GM21619 (cell line): ENCODE measurements at regions not wholly inside any gene's neighbourhood (a gene's known extent, or its start where the extent isn't known, plus 50 kb on each side); places are given as distances from the start of the nearest gene placed in this dataset.
"Not testable (repeated sequence)": the region's sequence is repeated elsewhere in the genome, so short reads cannot be mapped to it uniquely, and the experiment has no call there.

Experiments used
- ATAC-seq: cut with Tn5 transposase; IDR thresholded peaks from one replicate; pipeline ENCODE4 v1.9.1; 2021; ENCODE audit not compliant: unreplicated experiment

DNA sequence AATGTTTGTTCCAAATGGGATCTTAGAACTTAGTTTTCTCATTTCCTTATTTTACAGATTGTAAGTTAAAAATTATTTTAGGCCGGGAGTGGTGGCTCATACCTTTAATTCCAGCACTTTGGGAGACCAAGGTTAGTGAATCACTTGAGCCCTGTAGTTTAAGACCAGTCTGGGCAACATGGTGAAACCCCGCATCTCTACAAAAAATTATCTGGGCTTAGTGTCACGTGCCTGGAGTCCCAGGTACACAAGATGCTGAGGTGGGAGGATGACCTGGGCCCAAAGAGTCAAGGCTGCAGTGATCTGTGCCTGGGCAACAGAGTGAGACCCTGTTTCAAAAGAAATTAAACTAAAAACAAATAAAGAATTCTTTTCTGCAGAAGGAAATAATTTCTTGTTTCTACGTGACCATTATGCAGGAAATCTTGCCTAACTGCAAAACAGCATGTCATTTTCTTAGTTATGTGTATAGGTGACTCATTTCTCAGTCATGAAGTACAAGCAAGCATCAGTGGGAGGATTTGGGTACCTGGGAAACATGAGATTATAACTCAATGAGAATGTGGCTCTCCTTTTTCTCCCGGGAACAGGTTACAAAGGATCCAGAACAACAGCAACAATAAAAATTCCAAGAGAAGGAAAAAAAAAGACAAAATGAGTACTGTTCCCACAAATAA is 375.1 kb upstream of the ST8SIA4 start:
- ATAC-seq = no peak

DNA sequence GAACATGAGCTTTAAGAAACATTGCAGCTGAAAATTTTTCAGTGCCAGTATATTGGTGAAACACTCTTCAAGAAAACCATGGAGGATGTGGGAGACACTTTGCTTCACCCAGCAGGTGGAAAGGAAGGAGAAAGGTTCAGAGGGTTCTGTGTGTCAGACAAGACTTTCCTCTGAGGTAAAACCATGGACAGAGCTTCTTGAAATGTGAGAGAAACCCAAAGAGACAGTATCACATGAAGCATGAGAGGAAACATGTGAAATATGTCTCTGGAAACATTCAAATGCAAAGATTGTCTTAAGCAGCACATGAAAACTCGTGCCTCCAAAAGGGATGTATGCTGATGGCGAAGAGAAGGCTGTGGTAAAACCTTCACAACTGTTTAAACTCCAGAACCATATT is 368.9 kb upstream of the ST8SIA4 start:
- no peak for ATAC-seq

DNA sequence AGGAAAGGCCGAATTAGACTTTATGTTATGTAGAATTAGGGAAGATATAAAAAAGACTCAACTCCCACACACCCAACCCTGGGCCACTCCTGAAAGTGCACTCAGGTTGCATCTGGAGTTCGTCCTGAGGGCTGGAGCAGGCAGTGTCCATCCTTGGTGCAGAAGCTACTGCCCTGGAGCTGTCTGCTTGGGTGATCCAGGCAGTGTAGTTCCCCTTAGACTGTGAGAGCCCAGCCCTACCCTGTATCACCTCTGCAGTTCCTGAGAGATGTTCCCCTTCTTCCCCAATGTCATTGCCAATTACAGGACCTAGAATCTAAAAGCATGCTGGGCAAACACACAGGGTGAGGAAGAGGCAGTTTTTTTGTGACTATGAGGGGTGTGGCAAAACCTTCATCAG is 368.3 kb upstream of the ST8SIA4 start:
- no peak for ATAC-seq

DNA sequence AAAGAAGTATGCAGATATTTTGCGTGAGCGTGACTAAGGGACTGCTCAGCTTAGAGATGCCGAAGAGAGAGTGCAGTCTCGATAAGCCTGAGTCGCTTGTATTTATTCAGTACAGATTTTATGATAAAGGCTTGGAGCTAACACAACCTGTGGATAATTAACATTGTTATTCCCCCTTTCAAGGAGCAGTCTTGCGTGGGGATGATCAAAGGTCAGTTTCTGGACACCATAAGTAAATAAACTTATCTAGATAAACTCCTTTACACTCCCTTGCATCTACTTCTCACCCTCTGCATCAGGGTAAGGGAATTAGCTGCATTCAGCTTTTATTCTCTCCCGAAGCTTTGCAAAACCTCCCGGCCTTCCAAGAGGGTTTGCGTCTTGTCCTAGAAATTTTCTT is 357.8 kb upstream of the ST8SIA4 start:
- no peak for ATAC-seq

DNA sequence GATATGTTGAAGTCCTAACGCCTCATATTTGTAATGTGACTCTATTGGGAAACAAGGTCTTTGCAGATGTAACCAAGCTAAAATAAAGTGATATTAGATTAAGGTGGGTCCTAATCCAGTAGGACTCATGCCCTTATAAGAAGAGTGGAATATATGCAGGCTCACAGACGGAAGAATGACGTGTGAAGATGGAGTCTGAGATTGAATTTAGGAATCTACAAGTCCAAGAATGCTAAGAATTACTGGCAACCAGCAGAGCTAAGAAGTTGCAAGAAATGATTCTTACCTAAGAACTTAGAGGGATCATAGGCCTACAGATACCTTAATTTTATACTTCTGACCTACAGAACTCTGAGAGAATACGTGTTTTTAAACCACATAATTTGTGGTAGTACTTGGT is 350.0 kb upstream of the ST8SIA4 start:
- ATAC-seq = no peak

DNA sequence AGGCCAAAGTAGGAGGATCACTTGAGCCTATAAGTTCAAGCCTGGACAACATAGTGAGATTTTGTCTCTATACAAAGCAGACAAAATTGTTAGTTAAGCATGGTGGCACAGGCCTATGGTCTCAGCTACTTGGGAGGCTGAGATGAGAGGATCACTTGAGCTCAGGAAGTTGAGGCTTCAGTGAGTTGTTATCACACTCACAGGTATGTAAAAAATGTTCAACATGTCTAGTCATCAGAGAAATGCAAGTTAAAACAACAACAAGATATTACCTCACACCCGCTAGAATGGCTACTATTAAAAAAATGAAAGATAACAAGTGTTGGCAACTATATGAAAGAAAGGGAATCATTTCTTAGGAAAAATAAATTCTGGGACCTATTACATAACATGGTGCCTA is 341.5 kb upstream of the ST8SIA4 start:
- no peak for ATAC-seq

DNA sequence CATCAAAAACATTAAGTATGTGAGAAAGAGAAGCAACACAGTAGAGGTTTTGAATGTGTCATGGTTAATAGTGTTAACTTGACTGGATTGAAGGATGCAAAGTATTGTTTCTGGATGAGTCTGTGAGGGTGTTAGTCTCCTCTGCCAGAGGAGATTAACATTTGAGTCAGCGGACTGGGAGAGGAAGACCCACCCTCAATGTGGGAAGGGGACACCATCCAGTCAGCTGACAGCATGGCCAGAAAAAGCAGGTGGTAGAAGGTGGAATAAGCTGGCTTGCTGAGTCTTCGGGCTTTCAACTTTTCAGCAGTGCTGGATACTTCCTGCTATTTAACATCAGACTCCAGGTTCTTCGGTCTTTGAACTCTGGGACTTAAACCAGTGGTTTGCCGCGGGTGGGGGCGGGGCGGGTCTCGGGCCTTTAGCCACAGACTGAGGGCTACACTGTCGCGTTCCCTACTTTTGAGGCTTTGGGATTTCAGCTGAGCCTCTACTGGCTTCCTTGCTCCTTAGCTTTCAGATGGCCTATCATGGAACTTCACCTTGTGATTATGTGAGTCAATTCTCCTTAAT is 309.9 kb upstream of the ST8SIA4 start:
- ATAC-seq = no peak

DNA sequence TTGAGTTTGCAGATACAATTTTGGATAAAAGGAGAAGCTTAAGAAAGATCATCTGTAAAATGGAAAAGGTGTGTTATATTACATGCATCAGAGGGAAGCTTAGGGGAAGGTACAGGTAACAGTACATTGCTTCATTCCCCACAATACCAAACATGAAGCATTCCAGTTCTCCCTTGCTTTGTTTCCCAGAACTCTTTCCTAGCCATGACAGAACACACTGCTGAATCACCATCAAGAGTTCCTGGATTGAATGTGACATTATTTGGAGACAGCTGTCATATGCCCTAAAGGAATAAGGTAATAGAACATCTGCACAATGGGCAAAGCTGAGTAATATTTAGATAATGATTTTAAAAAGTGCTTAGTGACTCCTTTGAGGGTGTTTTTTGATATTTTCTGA is 303.5 kb upstream of the ST8SIA4 start:
- ATAC-seq = no peak

DNA sequence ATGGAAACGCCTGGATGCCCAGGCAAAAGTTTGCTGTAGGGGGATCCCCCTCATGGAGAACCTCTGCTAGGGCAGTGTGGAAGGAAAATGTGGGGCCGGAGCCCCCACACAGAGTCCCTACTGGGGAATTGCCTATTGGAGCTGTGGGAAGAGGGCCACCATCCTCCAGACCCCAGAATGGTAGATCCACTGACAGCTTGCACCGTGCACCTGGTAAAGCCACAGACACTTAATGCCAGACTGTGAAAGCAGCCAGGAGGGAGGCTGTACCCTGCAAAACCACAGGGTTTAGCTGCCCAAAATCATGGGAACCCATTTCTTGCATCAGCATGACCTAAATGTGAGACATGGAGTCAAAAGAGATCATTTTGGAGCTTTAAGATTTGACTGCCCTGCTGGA is 302.0 kb upstream of the ST8SIA4 start:
- ATAC-seq = not testable (repeated sequence)

DNA sequence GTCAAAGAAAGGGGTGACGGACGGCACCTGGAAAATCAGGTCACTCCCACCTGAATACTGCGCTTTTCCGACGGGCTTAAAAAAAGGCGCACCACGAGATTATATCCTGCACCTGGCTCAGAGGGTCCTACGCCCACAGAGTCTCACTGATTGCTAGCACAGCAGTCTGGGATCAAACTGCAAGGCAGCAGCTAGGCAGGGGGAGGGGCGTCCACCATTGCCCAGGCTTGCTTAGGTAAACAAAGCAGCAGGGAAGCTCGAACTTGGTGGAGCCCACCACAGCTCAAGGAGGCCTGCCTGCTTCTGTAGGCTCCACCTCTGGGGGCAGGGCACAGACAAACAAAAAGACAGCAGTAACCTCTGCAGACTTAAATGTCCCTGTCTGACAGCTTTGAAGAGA is 277.3 kb upstream of the ST8SIA4 start:
- not testable (repeated sequence) for ATAC-seq

DNA sequence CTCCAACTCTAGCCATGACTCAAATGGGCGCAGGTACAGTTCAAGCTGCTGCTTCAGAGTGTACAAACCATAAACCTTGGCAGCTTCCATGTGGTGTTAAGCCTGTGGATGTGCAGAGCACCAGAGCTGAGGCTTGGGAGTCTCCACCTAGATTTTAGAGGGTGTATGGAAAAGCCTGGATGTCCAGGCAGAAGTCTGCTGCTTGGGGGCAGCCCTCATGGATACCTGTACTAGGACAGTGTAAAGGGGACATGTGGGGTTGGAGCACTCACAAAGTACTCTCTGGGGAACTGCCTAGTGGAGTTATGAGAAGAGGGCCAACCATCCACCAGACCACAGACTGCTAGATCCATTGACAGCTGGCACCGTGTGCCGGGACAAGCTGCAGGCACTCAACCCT is 273.5 kb upstream of the ST8SIA4 start:
- no peak for ATAC-seq

DNA sequence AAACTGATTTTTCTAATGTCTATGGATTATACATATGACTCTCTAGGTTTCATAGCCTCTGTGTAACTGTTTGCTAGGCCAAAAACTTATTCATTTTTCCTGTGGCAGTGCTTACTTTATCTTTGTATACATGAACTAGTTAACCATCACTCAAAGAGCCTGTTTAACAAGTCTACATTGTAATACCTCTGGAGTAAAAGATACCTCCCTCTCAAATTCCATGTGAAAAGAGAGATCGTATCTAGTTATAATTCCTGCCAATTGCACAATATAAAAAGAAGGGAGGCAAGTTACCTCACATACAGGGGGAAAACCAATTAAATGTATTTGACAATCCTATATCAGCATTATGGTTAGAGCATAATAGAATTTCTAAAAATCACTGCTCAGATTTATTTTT is 271.9 kb upstream of the ST8SIA4 start:
- no peak for ATAC-seq

DNA sequence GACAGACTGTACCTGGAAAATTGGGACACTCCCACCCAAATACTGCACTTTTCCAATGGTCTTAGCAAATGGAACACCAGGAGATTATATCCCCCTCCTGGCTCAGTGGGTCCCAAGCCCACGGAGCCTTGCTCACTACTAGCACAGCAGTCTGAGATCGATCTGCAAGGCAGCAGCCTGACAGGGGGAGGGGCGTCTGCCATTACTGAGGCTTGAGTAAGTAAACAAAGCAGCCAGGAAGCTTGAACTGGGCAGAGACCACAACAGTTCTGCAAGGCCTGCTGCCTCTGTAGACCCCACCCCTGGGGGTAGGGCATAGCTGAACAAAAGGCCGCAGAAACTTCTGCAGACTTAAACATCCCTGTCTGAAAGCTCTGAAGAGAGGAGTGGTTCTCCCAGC is 260.0 kb upstream of the ST8SIA4 start:
- no peak for ATAC-seq

DNA sequence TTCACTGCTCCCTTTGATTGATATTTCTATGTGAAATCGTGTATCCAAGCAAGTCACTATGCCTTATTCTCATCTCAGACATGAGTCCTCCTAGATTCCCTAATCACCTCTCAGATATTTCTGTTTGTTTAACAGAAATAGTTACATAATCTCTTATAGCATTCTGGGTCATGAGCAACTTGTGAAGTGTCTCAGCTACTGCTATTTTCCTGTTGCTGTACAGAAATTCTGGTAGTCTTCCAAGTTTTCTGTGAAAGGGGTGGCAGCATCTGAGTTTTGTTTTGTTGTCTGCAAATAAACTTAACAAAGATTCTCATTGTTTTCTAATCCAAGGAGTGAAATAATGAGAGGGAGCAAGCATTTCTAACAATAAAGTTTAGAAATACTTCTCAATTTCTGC is 256.9 kb upstream of the ST8SIA4 start:
- no peak for ATAC-seq

DNA sequence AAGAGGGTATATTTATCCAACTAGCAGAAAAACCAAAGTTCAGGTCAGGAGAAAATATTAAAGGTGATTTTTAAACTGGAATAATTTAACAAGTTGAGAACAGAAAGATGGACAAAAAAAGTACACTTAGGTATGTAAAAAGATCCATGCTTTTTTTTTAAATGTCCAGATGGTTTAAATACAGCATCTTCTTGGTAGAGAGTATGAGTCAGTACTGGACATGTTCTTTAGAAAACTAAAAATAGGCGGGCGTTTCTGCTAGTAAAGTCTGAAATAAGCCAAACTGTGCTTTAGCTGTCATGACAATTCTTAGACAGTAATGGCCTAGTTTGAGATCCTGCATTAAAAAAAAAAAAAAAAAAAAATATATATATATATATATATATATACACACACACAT is 255.9 kb upstream of the ST8SIA4 start:
- ATAC-seq = no peak

DNA sequence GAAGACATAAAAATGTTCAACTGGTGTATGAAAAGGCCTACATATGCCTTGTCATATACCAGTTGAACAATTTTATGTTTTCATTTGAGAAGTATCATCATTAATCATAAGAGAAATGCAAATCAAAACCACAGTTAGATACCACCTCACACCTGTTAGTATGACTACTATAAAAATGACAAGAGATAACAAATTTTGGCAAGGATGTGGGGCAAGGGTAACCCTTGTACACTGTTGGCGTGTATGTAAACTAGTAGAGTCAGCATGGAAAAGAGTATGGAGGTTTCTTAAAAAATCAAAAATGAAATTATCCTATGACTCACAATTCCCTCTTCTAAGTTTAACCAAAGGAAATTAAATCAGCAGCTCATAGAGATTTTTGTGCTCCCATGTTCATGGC is 250.4 kb upstream of the ST8SIA4 start:
- ATAC-seq = no peak

DNA sequence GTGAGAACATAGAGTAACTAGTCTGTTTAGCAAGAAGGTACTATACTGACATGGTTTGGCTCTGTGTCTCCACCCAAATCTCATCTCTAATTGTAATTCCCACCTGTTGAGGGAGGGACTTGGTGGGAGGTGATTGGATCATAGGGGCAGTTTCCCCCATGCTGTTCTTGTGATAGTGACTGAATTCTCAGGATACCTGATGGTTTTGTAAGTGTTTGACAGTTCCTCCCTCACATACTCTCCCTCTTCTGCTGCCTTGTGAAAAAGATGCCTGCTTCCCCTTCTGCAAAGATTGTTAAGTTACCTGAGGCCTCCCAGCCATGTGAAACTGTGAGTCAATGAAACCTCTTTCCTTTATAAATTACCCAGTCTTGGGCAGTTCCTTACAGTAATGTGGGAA is 240.4 kb upstream of the ST8SIA4 start:
- no peak for ATAC-seq

DNA sequence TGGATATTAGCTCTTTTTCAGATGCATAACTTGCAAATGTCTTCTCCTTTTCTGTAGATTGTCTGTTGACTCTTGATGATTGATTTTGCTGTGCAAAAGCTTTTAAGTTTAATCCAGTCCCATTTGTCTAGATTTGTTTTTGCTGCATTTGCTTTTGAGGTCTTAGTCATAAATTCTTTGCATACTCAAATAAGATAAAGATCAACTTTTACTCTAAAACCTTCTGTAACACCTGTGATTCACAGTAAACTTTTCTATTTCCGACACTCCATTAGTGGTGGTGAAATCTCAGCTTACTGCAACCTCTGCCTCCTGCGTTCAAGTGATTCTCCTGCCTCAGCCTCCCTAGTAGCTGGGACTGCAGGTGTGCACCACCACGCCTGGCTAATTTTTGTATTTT is 239.0 kb upstream of the ST8SIA4 start:
- ATAC-seq = no peak

DNA sequence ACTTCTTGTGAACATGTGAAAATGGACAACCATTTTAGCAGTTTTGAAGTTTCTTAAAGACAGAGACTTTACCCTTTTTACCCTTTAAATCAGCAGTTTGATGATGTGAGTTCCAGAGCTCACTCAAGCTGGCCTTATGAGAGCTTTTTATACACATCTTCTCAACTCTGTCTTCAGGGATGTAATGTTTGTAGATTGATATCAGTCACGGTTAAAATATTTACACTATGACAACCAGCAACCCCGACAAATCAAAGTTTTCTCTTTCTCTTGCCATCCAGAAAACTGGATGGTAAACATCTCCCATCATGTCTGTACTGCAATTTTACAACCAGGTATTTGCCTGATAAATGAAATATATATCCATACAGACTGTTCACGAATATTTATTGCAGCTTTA is 233.4 kb upstream of the ST8SIA4 start:
- no peak for ATAC-seq

DNA sequence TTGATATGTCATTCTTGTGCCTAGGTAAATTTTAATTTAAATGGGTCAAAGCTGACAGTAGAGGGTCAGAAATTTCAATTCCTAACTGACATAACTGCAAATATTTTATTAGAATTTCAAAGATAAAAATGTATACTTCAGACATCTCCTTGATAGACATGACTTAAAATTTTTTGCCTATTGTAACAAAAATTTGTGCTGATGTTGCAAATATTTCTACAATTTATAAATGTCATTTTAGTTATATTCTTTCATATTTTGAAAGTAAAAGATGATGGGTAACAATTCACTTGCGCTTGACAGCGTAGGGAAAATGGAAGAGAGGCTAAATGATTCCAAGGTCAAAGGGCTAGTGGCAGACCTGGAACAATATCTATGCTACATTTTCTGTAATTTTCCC is 220.3 kb upstream of the ST8SIA4 start:
- no peak for ATAC-seq

DNA sequence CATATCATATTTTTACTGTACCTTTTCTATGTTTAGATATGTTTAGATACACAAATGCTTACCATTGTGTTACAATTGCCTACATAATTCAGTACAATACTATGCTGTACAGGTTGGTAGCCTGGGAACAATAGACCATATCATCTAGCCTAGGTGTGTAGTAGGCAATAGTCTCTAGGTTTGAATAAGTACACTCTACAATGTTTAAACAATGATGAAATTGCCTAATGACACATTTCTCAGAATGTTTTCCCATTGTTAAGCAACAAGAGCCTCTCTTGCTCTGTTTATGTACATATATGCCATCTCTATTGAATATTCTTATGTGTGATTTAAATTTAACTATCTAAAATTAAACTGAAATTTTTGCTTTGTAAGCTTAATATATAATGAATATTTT is 209.6 kb upstream of the ST8SIA4 start:
- no peak for ATAC-seq

DNA sequence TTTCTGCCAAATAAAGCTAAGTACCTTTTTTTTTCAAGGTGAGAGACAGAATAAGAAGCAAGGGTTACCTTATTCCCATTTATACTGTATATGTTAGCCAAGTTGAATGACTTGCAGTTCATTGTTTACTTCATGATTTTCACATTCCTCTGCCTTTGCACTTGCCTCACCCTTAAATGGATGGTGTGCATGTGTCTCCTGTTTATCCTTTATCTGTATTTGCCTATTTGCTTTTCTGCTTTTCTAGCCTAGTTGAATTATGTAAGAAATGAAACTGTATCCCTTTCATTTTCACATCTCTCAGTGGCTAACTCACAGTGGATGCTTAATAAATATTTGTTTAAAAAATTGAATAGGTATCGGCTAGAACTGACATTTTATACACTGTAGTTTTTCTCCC is 200.8 kb upstream of the ST8SIA4 start:
- no peak for ATAC-seq

DNA sequence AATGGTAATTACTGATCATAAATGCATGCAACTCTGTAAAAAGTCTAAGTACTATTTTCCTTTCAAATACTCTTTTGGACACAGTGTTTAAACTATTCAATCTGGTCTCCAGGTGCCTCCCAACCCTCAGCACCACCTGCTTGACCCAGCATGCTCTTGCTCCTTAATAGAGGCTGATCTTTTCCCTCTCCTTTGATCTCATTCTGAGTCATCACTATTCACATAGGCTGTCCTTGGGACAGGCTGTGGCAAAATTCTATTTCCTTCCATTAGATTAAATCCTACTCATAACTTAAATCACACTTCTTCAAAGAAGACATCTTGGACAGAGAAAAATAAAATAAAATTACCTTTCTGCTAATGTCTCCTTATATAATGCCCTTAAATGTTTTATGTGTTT is 199.4 kb upstream of the ST8SIA4 start:
- ATAC-seq = no peak
